ENCODE measurements at regions not wholly inside any gene's neighbourhood (a gene's known extent, or its start where the extent isn't known, plus 50 kb on each side); places are given as distances from the start of the nearest gene placed in this dataset.

DNA sequence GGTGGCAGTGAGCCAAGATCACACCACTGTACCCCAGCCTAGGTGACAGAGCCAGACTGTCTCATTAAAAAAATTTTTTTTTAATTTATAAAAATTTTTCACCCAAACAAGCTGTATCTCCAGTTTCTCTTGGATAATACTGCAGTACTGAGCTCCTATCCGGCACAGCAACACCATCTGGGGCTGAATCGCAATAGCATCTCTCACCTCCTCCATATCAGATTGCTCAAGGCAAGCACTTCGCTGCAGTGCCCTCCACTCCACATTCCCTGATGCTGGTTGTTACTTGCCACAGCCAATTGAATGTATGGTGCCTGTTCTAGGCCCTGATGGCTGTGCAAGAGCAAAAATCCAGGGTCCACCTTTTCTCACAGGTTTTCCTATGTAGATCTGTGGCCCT lies 69.3 kb upstream of the FAM241A start:
- Histone ChIP-seq H3K4me3 (no peak overlapping the region), H3K27ac (no peak overlapping the region)
- TF ChIP-seq, protein P1, sequence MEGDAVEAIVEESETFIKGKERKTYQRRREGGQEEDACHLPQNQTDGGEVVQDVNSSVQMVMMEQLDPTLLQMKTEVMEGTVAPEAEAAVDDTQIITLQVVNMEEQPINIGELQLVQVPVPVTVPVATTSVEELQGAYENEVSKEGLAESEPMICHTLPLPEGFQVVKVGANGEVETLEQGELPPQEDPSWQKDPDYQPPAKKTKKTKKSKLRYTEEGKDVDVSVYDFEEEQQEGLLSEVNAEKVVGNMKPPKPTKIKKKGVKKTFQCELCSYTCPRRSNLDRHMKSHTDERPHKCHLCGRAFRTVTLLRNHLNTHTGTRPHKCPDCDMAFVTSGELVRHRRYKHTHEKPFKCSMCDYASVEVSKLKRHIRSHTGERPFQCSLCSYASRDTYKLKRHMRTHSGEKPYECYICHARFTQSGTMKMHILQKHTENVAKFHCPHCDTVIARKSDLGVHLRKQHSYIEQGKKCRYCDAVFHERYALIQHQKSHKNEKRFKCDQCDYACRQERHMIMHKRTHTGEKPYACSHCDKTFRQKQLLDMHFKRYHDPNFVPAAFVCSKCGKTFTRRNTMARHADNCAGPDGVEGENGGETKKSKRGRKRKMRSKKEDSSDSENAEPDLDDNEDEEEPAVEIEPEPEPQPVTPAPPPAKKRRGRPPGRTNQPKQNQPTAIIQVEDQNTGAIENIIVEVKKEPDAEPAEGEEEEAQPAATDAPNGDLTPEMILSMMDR (IDR thresholded peaks at IDR 0.05), result no peak
- DNase-seq (ENCODE audit: low spot score), result no peak

GRCh38 chr4:112076919-112077608 lies 68.2 kb upstream of the FAM241A start:
- Histone ChIP-seq H3K27ac (no peak overlapping the region), H3K4me3 (no peak overlapping the region)
- DNase-seq (ENCODE audit: low spot score), result no peak
- TF ChIP-seq, protein P1 (IDR thresholded peaks at IDR 0.05), result no peak

DNA sequence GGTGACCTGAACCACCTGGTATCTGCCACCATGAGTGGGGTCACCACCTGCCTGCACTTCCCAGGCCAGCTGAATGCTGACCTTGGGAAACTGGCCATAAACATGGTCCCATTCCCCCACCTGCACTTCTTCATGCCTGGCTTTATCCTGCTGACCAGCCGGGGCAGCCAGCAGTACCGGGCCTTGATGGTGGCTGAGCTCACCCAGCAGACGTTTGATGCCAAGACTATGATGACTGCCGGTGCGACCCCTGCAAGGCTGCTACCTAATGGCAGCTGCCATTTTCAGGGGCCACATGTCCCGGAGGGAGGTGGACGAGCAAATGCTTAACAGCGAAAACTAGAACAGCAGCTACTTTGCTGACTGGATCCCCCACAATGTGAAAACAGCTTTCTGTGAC lies 67.5 kb upstream of the FAM241A start:
- Histone ChIP-seq H3K27ac (no peak overlapping the region), H3K4me3 (no peak overlapping the region)
- DNase-seq (ENCODE audit: low spot score), result no peak
- TF ChIP-seq, protein P1 (IDR thresholded peaks at IDR 0.05), result no peak

DNA sequence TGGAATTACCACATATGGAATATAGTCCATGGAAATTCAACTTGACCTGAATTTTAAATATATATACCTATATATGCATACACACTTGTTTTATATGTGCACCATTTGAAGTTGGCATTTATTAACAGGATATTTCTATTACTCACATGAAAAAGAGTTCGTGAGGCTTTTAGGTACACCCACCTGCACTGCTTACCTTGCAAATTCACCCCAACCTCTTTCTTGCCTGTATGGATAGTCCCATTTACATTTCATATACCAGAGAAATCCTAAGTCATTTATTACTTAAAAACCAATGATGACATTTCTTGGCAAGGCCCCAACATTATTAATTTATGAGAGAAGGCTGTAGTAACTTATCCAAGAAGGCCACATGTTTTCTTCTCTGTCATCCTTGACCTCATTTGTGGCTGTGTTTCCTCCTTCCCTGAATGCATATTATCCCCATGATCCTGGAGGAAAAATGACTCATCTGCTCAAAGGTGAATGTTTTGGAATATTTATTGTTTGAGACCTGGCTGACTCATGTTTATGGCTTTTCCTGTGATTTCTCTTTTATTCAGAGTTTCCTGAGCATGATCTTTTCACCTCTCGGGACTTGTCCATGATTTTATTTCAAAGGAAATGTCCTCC lies 62.2 kb upstream of the FAM241A start:
- H3K4me3 ChIP-seq, result no peak overlapping the region
- TF ChIP-seq, protein P1 (IDR thresholded peaks at IDR 0.05), result no peak
- H3K27ac ChIP-seq, result no peak overlapping the region
- no peak for DNase-seq (ENCODE audit: low spot score)

DNA sequence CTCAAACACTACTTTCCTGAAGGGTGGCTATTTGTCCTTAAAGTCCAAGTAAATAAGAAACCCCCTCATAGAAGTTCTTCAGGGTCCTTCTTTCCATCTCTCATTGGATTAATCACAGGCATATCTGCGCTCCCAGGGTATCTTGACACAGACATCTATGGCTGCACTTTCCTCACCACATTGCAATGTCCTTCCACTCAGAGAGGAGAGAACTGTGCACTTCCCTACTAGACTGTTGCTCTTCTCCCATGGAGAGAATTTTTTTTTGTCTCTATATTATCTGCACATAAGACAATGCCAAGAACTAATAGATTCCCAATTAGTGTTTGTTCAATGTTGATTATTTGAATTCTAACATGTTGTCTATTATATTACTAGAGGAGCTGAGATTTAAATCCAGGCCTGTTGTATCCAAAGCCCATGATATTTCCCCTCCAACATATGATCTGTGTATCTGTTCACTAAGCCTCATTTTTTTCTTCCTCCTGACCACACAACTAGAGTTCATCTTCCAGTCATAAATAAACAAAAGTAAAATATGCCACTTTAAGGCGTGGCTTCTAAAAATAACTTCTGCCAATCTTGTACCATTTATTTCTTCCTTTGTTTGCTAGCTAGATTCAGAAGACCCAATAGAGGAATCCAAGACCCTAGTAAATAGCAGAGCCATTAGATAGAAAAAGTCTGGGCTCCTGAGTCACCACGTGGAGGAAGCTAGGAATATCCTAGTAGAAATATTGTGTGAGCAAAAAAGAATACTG lies 61.5 kb upstream of the FAM241A start:
- Histone ChIP-seq H3K4me3 (no peak overlapping the region), H3K27ac (no peak overlapping the region)
- TF ChIP-seq, protein P1 (IDR thresholded peaks at IDR 0.05), result no peak
- DNase-seq (ENCODE audit: low spot score), result no peak

DNA sequence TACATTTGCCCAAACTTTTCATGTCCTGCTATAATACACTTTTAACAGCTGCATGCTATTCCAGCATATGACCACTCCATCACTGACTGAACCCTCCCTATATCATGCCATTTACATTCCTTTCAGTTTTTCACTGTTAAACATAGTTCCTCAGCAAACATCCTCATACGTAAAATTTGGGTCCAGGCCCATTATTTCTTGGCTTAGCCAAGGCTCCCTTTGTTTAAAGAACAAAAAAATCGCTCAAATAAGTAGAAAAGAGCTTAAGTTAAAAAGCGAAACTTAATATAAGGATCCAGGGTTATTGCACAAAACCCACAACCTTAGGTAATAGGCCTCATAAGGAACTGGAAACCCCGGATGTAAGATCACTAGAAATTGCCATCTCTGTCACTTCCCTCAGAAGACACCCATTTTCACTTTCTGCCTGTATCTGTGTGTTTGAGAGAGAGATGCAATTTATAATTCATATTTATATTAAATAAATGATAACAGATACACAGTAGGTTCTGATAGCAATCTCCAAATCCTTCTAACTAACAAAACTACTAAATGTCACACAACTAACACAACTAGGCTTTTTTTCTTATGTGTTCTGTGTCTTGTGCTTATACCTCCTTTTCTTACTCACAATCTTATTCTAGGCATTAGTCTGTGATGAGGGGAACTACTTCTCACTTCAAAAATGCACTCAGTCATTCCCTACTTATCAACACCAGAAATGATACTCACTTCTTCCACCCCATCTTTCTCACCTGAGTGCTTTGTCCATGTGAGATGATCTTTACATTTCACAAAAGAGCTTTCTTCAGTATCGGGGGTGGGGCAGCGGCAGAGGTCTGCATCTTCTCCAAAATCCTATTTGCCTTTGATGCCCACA lies 59.9 kb upstream of the FAM241A start:
- TF ChIP-seq, protein P1 (IDR thresholded peaks at IDR 0.05), result no peak
- H3K27ac ChIP-seq, result no peak overlapping the region
- H3K4me3 ChIP-seq, result no peak overlapping the region
- DNase-seq (ENCODE audit: low spot score), result no peak
